Amniotic epithelial cell (primary cell): ENCODE measurements at regions not wholly inside any gene's neighbourhood (a gene's known extent, or its start where the extent isn't known, plus 50 kb on each side); places are given as distances from the start of the nearest gene placed in this dataset.
A peak's percentile ranks its signal among the peaks of the same experiment; 100 is the strongest.

Source experiments
- DNase-seq: peaks from one replicate; pipeline ENCODE4 v3.0.0-alpha.2; 2010; ENCODE audit warnings: low read depth

GRCh38 chr2:52844701-52845423 lies 922.7 kb upstream of the CHAC2 start:
- DNase-seq = peak; percentile 20

- no peak for DNase-seq
Observed at GRCh38 chr2:52835909-52836308, 931.7 kb upstream of the CHAC2 start.

- DNase-seq = no peak
Observed at GRCh38 chr2:52831216-52831615, 936.4 kb upstream of the CHAC2 start.

- no peak for DNase-seq
Observed at GRCh38 chr2:52828112-52828511, 939.5 kb upstream of the CHAC2 start.

- peak; percentile 12 for DNase-seq
Observed at GRCh38 chr2:52821631-52822030, 946.0 kb upstream of the CHAC2 start.

GRCh38 chr2:52818958-52819357 lies 948.6 kb upstream of the CHAC2 start:
- DNase-seq = no peak

GRCh38 chr2:52810460-52810859 lies 957.1 kb upstream of the CHAC2 start:
- DNase-seq = peak; percentile 28

GRCh38 chr2:52805901-52806410 lies 961.6 kb upstream of the CHAC2 start:
- DNase-seq = peak; percentile 95

- no peak for DNase-seq
Observed at GRCh38 chr2:52794581-52794980, 973.0 kb upstream of the CHAC2 start.

- DNase-seq = no peak
Observed at GRCh38 chr2:52779446-52779845, 988.2 kb upstream of the CHAC2 start.

- DNase-seq = no peak
Observed at GRCh38 chr2:52776571-52776970, 991.0 kb upstream of the CHAC2 start.

- DNase-seq = peak; percentile 17
Observed at GRCh38 chr2:52775674-52776073, 991.9 kb upstream of the CHAC2 start.

- DNase-seq = no peak
Observed at GRCh38 chr2:52765735-52766134, 1001.9 kb upstream of the CHAC2 start.

GRCh38 chr2:52749764-52750163 lies 1017.8 kb upstream of the CHAC2 start:
- no peak for DNase-seq

GRCh38 chr2:52745144-52745543 lies 1022.5 kb upstream of the CHAC2 start:
- no peak for DNase-seq

- DNase-seq = no peak
Observed at GRCh38 chr2:52732849-52733395, 1034.7 kb upstream of the CHAC2 start.

- no peak for DNase-seq
Observed at GRCh38 chr2:52724585-52724984, 1043.0 kb upstream of the CHAC2 start.

GRCh38 chr2:52717836-52718235 lies 1049.8 kb upstream of the CHAC2 start:
- DNase-seq = peak; percentile 6

- no peak for DNase-seq
Observed at GRCh38 chr2:52710810-52711618, 1056.6 kb upstream of the CHAC2 start.

- no peak for DNase-seq
Observed at GRCh38 chr2:52704251-52704650, 1063.4 kb upstream of the CHAC2 start.

- DNase-seq = no peak
Observed at GRCh38 chr2:52703004-52703403, 1064.6 kb upstream of the CHAC2 start.

GRCh38 chr2:52698408-52698807 lies 1069.2 kb upstream of the CHAC2 start:
- no peak for DNase-seq

- no peak for DNase-seq
Observed at GRCh38 chr2:52697690-52698089, 1069.9 kb upstream of the CHAC2 start.
